ENCODE measurements at regions not wholly inside any gene's neighbourhood (a gene's known extent, or its start where the extent isn't known, plus 50 kb on each side); places are given as distances from the start of the nearest gene placed in this dataset.
"Not testable (repeated sequence)": the region's sequence is repeated elsewhere in the genome, so short reads cannot be mapped to it uniquely, and the experiment has no call there.

DNA sequence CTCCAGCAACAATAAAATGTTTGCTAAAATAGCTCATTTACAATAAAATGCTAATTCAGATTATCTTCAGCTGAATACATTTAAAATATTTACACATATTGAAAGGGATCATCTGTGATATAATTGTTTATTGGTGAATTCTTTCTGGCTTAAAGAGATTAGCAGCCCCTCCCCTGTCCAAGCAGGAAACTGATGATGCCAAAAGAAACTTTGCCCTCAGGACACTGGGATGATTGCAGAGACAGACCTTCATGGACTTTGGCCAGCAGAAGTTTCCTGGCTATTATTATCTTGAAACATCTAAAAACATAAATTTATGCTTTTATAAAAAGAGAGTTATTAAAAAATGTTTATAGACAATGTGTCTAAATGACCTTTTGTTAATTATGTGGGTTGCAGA lies 764.9 kb upstream of the MBL2 start:
- Mint-ChIP-seq H3K27me3 (no peaks in the 10 kb centered on the region), H3K9me3 (peaks cover 8% of the 10 kb centered on the region), H3K36me3 (no peaks in the 10 kb centered on the region), H3K4me3 (no peak overlapping the region), H3K4me1 (no peaks in the 10 kb centered on the region), H3K27ac (no peak overlapping the region)
- CTCF ChIA-PET, result no interaction called here
- DNase-seq, result no peak

DNA sequence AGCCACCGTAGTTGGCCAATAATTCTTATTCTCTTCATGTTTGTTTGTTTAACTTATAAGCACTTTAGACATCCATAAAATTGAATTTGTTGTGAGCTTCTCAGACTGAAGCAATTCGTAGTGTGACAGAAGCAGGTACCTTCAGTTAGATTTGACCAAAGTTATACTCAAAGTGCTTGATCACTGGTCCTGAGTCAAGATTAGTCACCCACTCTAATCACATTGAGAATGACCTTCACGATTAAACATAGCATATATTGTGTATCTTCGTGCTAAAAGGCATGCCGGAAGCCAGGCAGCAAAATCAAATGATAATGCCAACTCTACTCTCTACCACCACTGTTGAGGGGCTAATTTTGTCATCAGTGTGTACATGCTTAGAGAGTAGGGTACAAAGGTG lies 763.7 kb upstream of the MBL2 start:
- DNase-seq, result no peak
- Mint-ChIP-seq H3K36me3 (no peaks in the 10 kb centered on the region), H3K4me1 (no peaks in the 10 kb centered on the region), H3K27me3 (no peaks in the 10 kb centered on the region), H3K9me3 (peaks cover 9% of the 10 kb centered on the region), H3K27ac (no peak overlapping the region), H3K4me3 (no peak overlapping the region)
- CTCF ChIA-PET, result no interaction called here

DNA sequence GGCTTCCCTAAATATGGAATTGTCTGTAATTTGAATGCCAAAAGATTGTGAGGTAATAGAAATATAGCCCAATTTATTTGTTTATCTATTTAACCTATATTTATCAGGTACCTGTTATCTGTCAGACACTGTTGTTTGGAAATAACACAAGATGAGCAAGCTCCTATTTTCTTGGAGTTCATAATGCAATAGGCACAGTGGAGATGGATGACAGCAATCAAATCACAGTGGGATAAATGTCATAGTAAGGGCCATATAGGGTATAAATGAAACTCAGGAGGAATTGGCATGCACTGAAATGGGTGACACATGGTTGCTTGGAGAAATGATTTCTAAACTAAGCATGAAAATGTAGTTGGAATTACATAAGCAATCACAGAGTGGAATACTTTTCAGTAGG lies 761.8 kb upstream of the MBL2 start:
- CTCF ChIA-PET, result no interaction called here
- no peaks in the 10 kb centered on the region for H3K27me3 Mint-ChIP-seq
- H3K9me3 Mint-ChIP-seq, result peaks cover 10% of the 10 kb centered on the region
- no peaks in the 10 kb centered on the region for H3K4me1 Mint-ChIP-seq
- no peaks in the 10 kb centered on the region for H3K36me3 Mint-ChIP-seq
- DNase-seq, result no peak
- no peak overlapping the region for H3K4me3 Mint-ChIP-seq
- no peak overlapping the region for H3K27ac Mint-ChIP-seq

DNA sequence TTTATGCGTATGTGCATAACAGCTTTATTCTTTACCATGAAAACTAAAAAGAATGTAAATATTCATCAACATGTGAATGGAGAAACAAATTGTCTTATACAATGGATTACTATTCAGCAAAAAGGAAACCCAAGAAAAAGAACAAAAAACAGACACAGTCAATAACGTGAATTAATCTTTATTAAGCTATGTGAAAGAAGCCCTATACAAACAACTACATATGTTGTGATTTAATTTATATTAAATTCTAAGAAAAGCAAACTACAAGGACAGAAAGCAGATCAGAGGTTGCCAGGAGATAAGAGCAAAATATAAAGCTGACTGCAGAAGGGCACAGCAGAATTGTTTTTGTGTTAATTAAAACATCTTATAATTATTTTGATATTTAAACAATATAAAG lies 756.4 kb upstream of the MBL2 start:
- no peak for DNase-seq
- Mint-ChIP-seq H3K27me3 (no peaks in the 10 kb centered on the region), H3K4me3 (no peak overlapping the region), H3K4me1 (no peaks in the 10 kb centered on the region), H3K9me3 (peaks cover 4% of the 10 kb centered on the region), H3K27ac (no peak overlapping the region), H3K36me3 (no peaks in the 10 kb centered on the region)
- CTCF ChIA-PET, result no interaction called here

DNA sequence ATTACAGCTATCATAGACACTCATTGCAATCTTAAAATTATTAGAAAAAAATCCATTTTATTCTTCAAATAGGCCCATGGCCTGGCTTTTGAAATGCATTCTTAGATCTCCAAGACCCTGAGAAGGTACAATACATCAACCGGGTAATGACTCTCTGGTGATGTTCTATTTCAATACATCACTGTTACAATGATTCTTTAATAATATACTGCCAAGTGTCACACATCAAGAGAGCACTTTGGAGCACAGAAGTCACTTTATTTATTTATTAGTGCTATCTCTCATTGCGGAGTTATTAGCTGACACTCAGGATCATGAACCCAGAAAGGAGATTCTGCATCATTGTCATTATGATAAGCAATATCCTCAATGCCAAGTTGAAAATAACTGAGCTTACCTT lies 748.5 kb upstream of the MBL2 start:
- Mint-ChIP-seq H3K4me1 (no peaks in the 10 kb centered on the region), H3K4me3 (no peak overlapping the region), H3K27me3 (no peaks in the 10 kb centered on the region), H3K36me3 (no peaks in the 10 kb centered on the region), H3K9me3 (peaks cover 11% of the 10 kb centered on the region), H3K27ac (no peak overlapping the region)
- DNase-seq, result no peak
- CTCF ChIA-PET, result no interaction called here

DNA sequence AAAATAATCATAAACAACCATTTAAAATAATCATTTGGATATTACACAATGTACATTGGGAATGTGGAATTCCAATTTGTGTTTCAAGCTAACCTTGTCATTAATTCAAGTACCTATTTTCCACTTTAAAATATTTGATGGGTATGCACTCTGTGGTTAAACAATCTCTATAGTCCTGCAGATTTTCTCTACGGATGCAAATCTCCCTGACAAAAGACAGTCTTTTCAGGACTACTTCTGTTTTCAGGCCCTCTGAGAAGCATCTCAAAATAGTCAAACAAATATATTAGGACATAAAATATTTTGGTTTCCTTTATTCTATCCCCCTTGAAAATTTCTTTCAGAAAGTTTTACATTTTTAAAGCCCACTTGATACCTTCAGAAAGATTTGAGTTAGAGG lies 735.6 kb upstream of the MBL2 start:
- Mint-ChIP-seq H3K27ac (no peak overlapping the region), H3K36me3 (no peaks in the 10 kb centered on the region), H3K27me3 (no peaks in the 10 kb centered on the region), H3K4me3 (no peak overlapping the region), H3K9me3 (peaks cover 10% of the 10 kb centered on the region), H3K4me1 (no peaks in the 10 kb centered on the region)
- CTCF ChIA-PET, result no interaction called here
- DNase-seq, result no peak

DNA sequence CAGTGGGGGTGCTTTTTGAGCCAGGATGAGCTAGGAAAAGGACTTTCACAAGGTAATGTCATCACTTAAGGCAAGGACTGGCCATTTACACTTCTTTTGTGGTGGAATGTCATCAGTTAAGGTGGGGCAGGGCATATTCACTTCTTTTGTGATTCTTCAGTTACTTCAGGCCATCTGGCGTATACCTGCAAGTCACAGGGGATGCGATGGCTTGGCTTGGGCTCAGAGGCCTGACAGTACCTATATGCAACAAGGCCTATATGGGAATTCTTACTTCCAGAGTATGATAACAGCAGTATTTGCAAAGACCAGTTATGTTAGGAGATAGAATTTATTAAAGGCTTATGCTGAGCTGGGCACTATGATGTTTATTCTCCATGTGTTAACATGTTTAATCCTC lies 731.9 kb upstream of the MBL2 start:
- CTCF ChIA-PET, H3K4me1 Mint-ChIP-seq, H3K27me3 Mint-ChIP-seq, H3K27ac Mint-ChIP-seq, H3K36me3 Mint-ChIP-seq, DNase-seq, H3K4me3 Mint-ChIP-seq: not testable (repeated sequence)
- peaks cover 23% of the 10 kb centered on the region for H3K9me3 Mint-ChIP-seq

DNA sequence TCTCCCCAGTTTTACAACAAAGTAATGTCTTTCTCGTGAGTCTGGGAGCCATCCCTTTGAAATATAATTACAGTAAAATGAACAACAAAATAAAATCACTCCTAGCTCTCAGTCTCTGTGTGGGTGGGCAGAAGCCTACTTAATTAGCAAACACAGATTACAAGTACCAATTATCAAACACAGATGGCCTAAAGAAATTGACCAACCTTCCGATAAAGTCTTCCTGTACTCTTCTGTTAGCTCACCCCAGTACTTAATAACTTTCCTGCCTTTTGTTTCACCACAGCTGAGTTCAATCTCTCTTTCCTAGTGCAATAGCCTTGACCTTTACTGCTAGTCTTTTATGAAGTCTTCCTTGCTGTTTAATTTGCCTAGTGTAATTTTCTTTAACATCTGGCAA lies 719.2 kb upstream of the MBL2 start:
- DNase-seq, result no peak
- Mint-ChIP-seq H3K9me3 (peaks cover 20% of the 10 kb centered on the region), H3K36me3 (no peaks in the 10 kb centered on the region), H3K4me1 (no peaks in the 10 kb centered on the region), H3K27me3 (no peaks in the 10 kb centered on the region), H3K4me3 (no peak overlapping the region), H3K27ac (no peak overlapping the region)
- CTCF ChIA-PET, result no interaction called here

DNA sequence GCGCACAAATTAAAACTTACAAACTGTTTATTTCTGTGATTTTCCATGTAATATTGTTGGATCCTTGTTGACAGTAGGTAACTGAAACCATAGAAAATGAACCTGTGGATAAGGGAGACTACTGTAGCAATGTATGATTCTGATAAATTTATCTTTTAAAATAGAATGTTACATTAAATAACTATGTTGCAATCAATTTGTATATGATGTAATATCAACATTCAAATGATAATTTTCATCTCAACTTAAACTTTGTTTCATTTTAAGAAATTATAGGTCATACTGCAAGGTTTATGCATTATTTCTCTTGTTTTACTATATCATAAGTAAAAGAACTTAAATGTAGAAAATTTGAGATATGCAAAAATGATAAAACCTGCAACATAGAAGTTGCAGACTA lies 718.0 kb upstream of the MBL2 start:
- Mint-ChIP-seq H3K36me3 (no peaks in the 10 kb centered on the region), H3K9me3 (peaks cover 29% of the 10 kb centered on the region), H3K27ac (no peak overlapping the region), H3K4me3 (no peak overlapping the region), H3K27me3 (no peaks in the 10 kb centered on the region), H3K4me1 (no peaks in the 10 kb centered on the region)
- DNase-seq, result no peak
- CTCF ChIA-PET, result no interaction called here

DNA sequence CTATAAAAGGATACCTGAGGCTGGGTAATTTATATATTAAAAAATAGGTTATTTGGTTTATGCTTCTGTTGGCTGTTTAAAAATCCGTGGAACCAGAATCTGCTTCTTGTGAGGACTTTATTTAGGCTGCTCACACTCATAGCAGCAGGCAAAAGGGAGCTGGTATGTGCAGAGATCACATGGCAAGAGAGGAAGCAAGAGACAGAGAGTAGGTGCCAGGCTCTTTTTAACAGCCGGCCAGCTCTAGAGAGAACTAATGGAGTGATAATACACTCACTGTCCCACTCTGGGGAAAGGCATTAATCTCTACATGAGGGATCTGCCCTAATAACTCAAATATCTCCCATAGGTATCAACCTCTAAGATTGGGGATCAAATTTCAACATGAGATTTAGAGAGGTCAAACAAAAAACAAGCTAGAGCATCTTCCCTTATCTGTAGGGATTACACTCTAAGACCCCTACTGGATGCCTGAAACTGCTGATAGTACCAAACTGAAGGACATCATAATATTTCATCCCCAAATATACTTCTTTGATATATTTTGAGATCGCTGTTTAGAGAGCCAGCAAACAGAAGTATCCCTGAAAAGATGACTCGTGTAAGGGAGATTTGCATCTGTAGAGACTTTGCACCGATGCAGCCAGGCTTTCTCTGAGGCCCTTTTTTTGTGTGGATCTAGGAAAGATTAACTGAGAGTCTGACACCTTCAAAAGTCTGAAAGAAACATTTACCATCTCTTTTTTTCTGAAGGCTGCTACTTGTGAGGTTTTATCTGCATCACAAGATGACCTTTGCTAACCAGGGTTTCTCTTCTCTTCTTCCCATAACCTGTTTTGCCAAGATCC lies 717.0 kb upstream of the MBL2 start:
- H3K4me1 Mint-ChIP-seq, result no peaks in the 10 kb centered on the region
- CTCF ChIA-PET, result no interaction called here
- peaks cover 32% of the 10 kb centered on the region for H3K9me3 Mint-ChIP-seq
- no peaks in the 10 kb centered on the region for H3K36me3 Mint-ChIP-seq
- H3K27me3 Mint-ChIP-seq, result no peaks in the 10 kb centered on the region
- DNase-seq, result no peak
- H3K27ac Mint-ChIP-seq, result no peak overlapping the region
- H3K4me3 Mint-ChIP-seq, result no peak overlapping the region

DNA sequence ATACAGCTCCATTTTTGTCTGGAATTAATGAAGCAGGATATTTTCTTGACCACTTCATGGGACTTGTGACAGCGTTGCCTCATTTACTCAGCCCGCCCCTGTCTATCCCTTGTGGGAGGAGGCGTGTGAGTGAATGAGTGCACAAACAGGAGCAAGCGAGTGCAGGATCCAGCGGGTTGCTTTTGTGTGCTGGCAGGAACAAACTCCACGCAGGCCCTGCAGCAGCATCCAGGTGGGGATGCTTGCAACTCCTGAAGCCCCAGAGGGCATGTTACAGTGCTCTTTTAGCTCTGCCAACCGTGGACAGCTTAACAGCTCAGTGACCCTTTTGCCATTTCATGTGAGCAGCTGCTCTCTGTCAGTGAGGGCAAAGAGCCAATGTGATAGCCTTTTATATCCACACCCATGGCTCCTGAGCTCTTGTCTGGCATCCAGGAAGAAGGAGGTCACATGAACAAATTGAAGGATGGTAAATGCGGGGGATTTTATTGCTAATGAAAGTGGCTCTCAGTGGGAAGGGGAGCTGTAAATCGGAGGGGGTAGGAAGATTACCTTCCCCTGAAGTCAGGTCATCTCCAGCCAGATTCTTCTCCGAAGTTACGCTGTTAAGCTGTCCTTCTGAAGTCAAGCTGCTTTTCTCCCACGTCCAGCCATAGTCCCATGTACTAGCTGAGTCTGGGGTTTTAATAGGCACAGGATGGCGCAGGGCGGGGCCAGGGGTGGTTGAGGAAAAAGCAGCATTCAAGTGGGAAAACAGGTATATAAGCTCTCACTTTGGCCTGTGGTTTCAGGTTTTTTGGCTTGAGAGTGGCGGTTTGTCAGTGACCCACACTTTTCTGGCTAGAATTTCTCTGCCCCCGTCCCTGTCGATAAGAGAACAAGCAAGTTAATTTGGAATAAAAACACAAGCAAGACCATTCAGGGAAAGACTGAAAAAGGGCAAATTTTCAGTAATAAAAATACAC lies 714.7 kb upstream of the MBL2 start:
- no peaks in the 10 kb centered on the region for H3K36me3 Mint-ChIP-seq
- H3K4me3 Mint-ChIP-seq, result no peak overlapping the region
- CTCF ChIA-PET, result no interaction called here
- DNase-seq, result no peak
- no peaks in the 10 kb centered on the region for H3K27me3 Mint-ChIP-seq
- no peaks in the 10 kb centered on the region for H3K4me1 Mint-ChIP-seq
- peaks cover 23% of the 10 kb centered on the region for H3K9me3 Mint-ChIP-seq
- no peak overlapping the region for H3K27ac Mint-ChIP-seq

DNA sequence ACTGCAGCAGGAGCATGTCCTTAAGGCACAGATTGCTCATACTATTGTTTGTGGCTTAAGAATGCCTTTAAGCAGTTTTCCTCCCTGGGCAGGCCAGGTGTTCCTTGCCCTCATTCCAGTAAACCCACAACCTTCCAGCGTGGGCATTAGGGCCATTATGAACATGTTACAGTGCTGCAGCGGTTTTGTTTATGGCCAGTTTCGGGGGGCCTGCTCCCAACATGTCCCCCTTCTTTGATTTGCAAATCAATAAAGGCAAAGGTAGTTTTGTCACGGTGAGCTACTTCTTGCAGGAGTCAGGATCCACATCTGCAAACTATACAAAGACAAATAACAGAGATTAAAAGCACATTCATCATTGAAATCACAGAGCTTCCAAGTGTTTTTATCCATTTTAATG lies 712.8 kb upstream of the MBL2 start:
- DNase-seq, H3K4me3 Mint-ChIP-seq, H3K36me3 Mint-ChIP-seq, H3K27me3 Mint-ChIP-seq, H3K4me1 Mint-ChIP-seq, H3K27ac Mint-ChIP-seq, CTCF ChIA-PET: not testable (repeated sequence)
- peaks cover 22% of the 10 kb centered on the region for H3K9me3 Mint-ChIP-seq

DNA sequence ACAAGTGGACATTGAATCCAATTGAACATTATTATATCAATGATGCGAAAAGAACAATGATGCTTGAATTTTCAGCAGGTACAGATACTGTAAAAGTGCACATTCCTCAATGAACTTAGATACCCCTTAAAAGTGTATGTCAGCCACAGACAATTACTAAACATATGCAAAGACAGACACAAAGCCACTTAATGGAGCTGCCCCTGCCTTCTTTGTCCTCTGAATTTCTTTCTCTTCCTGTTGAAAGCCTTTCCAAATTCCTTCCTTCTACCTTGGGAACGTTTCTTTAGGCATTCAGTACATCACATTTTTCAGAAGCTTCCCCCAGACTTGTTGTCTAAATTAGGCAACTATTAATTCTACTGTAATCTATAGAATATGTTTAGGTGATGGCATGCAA lies 706.8 kb upstream of the MBL2 start:
- DNase-seq, result no peak
- Mint-ChIP-seq H3K27me3 (no peaks in the 10 kb centered on the region), H3K36me3 (no peaks in the 10 kb centered on the region), H3K4me3 (no peak overlapping the region), H3K9me3 (no peaks in the 10 kb centered on the region), H3K4me1 (no peaks in the 10 kb centered on the region), H3K27ac (no peak overlapping the region)
- CTCF ChIA-PET, result no interaction called here

DNA sequence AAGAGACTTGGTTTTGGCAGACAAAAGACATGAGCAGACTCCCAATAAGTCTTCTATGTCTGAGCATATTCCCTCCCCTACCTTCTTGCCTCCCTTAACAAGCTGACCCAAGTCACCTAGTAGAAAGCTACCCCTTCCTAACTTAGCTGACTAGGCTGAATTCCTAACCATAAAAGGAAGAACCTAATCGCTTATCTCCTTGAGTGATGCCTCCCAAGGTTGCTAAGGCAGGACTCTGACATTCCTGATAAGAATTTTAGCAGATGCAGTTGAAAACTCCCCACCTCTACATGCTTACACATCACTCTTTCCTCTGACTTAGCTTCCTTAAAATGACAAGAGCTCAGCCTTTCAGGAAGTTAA lies 704.7 kb upstream of the MBL2 start:
- CTCF ChIA-PET, result no interaction called here
- Mint-ChIP-seq H3K27me3 (no peaks in the 10 kb centered on the region), H3K4me3 (no peak overlapping the region), H3K9me3 (no peaks in the 10 kb centered on the region), H3K4me1 (no peaks in the 10 kb centered on the region), H3K27ac (no peak overlapping the region), H3K36me3 (no peaks in the 10 kb centered on the region)
- DNase-seq, result no peak

DNA sequence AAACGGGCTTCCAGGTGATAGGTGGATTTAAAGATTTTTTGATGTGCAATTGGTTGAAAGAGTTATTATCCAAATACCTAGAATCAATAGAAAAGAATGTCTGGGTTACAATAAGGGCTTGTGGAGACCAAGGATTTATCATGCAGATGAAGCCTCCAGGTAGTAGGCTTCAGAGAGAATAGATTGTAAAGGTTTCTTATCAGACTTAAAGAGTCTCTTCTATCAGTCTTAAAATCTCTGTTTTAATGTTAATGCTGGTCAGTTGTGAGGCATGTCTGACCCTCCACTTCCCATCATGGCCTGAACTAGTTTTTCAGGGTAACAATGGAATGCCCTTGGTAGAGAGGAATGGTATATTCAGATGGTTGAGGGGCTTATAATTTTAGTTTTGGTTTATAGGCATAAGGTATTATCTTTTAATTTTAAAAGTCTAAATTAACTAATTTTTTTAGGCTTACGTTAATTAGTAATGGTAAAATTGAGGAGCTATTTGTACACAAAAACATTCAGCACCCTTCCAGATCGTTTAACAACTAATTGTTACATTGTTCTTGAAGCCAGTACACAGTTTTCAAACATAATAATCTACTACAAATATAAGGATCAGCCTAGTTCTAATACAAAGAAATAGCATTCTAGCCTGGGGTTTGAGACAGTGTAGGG lies 704.2 kb upstream of the MBL2 start:
- DNase-seq, result no peak
- CTCF ChIA-PET, result no interaction called here
- no peak overlapping the region for H3K4me3 Mint-ChIP-seq
- H3K4me1 Mint-ChIP-seq, result no peaks in the 10 kb centered on the region
- no peak overlapping the region for H3K27ac Mint-ChIP-seq
- no peaks in the 10 kb centered on the region for H3K27me3 Mint-ChIP-seq
- H3K9me3 Mint-ChIP-seq, result no peaks in the 10 kb centered on the region
- H3K36me3 Mint-ChIP-seq, result no peaks in the 10 kb centered on the region
